GM21423 (cell line): ENCODE measurements at regions not wholly inside any gene's neighbourhood (a gene's known extent, or its start where the extent isn't known, plus 50 kb on each side); places are given as distances from the start of the nearest gene placed in this dataset.
A peak's percentile ranks its signal among the peaks of the same experiment; 100 is the strongest.
"Not testable (repeated sequence)": the region's sequence is repeated elsewhere in the genome, so short reads cannot be mapped to it uniquely, and the experiment has no call there.

ENCODE experiments used
- ATAC-seq: cut with Tn5 transposase; IDR thresholded peaks from one replicate; pipeline ENCODE4 v1.9.1; 2021; ENCODE audit warnings: mild to moderate bottlenecking, moderate library complexity; ENCODE audit not compliant: unreplicated experiment

DNA sequence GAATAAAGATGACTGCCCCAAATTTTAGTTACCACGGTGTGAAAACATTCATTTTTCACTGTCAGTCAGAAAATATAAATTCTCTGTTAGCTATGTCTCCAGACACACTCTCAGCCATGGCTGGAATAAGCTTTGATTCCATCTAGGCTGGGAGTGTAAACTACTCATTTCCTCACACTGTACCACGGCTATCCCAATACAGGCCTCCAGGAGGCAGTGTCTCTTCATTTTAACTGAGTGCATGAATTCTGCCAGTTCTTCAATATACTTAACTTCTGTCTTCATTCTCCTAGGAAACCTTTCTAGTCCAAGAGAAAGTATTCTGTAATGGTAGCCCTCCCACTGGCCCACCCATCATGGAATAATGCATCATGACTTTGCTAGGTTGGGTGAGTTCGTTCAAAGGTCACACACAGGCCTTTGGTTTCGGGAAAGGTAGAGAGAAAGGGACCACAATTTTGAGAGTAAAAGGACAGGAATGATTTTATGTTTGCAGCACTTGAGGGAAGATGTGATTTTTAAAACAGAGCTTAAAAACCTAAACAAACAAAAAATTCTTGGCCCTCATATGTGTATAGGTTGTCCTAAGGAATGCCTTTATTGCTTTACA, 381.1 kb downstream of the SEC23A start:
- ATAC-seq, result peak; percentile 81

DNA sequence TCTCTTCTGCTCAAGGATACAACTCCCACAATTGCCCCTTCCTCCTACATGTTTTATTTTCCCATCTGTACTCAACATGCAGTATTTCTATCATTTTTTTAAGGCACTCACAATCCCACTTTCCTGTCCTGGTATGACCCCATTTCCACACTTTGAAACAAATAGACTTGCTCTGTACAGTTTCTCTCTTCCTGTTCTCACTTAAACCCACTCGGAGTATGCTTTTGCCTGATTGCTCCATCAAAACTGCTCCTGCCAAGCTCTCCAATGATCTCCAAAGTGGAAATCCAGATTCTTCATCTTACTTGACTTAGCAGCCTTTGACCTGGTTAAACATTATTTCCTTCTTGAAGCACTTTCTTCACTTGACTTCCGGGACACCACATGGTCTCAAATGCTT, 384.5 kb downstream of the SEC23A start:
- no peak for ATAC-seq

DNA sequence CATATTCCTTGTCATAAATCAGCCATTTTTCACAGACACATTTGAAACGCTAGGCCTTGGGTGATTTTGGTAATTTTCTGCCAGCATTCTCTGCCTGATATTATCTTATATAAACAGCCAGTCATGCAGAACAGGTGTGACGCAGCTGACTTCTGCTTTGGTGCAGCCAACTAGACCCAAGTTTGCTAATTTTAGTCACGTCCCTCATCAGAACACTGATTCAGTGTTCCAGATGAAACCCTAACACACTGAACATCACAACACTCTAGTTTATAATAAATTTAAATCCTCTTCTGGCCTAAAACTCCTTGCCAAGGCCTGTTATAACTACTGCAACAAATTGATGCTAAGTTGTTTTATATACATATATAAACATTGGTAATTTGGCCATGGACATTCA, 386.1 kb downstream of the SEC23A start:
- no peak for ATAC-seq

DNA sequence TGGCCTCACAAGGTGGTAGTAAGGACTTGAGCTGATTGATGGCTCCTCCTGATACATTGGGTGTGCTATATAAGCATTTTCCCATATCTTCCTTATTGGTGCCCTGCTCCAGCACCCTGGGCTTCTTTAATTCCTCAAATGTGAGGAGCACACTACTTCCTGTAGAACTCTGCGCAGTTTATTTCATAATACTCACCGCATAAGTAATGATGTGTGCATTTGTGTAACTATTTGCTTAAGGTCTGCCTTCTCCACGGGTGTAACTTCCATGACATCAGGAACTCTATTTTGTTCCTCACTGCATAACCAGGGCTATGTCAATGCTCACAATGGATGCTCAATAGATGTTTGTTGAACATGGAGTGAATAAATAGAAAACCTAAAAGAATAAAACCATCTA, 392.2 kb downstream of the SEC23A start:
- no peak for ATAC-seq

DNA sequence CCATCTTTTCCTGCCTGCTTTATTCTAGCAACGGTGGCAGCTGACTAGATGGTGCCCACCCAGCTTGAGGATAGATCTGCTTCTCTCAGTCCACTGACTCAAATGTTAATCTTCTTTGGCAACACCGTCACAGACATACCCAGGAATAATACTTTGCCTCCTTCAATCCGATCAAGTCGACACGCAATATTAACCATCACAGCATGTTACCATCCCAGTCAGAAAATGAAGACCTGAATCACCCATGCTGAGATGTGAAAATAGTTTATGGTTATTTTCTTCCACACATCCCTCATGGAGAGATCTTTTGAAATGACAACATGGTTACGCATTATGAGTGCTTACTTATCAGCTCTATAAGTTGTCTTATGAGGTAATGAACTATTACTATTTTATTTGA, 392.8 kb downstream of the SEC23A start:
- no peak for ATAC-seq

DNA sequence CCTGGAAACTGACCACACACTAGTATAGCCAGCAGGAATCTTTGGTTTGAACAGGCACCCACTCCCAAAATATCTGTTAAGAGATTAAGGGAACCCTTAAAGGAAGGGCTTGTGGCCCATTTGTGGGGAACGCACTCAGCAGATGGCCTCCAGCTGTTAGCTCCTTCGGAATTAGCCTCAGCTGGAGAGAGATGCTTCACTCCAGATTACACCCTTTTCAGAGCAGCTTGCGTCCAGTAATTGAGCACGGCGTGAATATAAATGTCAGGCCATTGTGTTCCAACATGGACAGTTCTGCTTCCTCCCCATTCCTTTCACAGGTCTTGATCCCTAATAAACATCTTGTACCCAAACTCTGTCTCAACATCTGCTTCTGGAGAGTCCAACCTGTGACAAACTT, 397.8 kb downstream of the SEC23A start:
- ATAC-seq, result no peak

DNA sequence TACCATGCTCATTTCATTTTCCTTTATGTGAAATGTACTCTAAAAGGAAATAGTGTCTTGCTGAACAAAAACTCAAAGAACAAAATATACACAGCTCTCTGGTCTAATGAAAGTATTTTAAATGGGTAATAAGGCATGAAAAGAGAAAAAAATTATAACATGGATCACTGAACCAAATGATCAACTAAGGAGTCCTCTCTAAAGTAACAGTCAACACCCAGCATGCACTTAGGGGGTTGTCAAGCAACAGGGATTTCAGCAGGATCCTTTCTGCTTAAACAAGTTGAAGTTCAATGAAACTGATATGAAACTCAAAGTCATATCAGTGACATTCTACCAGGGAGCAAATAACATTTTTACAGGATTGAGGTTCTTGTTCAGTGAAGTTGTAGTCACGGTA, 398.8 kb downstream of the SEC23A start:
- ATAC-seq, result no peak

DNA sequence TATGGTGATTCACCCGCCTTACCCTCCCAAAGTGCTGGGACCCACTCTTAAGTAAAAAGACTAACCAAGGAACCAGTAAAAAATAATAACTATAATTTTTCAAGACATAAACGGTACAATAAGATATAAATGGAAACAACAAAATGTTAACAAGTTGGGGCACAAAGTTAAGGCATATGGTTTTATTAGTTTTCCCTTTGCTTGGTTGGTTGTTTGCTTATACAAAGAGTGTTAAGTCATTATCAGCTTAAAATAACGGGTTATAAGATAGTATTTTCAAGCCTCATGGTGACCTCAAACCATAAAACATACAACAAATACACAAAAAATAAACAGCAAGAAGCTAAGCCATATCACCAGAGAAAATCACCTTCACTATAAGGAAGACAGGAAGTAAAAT, 406.1 kb downstream of the SEC23A start:
- no peak for ATAC-seq

DNA sequence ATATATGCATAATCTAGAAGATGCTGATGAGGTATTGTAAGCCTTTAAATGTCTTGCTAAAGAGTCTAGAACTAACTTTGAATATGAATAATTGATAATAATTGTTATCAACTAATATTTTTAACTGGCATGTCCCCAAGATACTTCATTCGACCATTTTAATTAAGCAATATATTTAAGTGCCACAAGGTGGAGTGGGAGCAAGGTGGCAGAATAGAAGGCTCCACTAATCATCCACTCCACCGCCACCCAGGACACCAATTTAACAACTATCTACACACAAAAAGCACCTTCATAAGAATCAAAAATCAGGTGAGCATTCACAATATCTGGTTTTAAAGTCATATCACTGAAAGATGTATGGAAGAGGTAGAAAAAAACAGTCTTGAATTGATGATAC, 409.6 kb downstream of the SEC23A start:
- no peak for ATAC-seq

DNA sequence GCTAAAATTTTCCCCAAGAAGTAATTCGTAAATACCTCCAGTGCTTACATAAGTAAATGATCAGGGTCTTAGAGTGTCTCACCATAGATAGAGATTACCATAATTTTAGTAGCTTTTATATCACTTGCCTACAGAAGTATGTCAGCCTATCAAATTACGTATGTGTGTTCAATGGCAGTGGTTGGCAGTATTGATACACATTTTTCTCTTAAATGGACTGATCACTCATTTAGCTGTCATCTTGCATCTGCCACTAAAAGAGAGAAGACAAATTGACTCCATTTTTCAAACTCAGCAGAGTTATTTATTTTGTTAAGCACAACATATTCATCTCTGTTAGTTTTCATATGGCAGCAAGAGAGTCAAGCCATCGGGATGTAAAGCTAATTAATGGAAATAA, 413.1 kb upstream of the CLEC14A start:
- no peak for ATAC-seq

DNA sequence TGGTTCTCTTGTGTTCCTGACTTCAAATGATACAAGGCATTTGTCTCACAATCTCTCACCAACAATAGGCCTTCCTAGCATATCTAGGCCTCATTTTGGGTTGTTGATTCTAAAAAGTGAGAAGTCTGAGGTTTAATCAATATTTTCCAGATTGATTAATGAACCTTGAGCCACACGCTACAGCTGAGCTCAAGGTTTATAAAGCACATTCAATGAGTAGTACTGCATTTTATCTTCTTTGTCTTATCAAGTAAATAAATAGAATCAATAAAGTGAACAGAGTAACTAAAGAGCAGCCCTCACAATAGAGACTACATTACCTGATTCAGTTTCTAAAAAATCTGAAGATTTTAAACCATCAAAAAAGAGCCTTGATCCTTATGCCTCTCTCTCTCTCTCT, 407.5 kb upstream of the CLEC14A start:
- no peak for ATAC-seq

DNA sequence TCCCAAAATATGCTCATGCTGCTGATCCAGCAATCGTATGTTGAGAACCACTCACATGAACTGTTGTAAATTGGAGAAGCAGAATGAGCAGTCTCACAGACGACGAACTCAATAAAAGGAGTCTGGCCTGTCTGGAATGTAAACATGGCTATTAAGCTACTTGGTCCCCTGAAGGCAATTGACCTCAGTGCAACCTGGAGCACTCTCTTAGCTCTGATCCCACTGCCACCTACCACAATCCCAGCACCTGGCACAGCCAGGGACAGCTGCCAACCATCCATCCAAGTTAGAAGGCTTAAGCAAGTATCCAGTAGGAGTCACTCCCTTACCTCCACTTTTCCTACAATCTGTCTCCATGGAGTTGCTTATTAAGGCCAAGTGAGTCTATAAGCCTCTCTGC, 406.9 kb upstream of the CLEC14A start:
- ATAC-seq, result no peak

DNA sequence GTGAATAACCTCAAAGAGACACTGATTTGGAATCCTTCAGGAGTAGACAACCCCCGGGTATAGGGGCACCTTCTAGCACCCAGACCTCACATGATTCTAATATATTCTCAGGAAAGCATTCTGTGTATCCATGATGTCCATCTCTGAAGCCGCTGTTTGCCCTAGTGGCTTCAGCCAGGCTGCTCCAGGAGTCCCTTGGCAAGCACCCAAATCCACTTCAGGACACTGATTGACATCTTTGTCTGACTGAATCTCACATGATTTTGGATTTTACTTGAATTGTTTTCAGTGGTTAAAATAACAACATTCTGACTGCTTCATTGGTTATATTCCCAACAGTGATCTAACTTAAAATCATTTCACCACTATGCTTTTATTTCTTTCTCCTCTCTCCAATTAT, 390.5 kb upstream of the CLEC14A start:
- ATAC-seq, result no peak

DNA sequence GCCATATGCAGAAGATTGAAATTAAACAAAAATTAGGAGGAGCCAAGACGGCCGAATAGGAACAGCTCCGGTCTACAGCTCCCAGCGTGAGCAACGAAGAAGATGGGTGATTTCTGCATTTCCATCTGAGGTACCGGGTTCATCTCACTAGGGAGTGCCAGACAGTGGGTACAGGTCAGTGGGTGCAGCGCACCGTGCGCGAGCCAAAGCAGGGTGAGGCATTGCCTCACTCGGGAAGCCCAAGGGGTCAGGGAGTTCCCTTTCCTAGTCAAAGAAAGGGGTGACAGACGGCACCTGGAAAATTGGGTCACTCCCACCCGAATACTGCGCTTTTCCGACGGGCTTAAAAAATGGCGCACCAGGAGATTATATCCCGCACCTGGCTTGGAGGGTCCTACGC, 379.0 kb upstream of the CLEC14A start:
- ATAC-seq, result not testable (repeated sequence)

DNA sequence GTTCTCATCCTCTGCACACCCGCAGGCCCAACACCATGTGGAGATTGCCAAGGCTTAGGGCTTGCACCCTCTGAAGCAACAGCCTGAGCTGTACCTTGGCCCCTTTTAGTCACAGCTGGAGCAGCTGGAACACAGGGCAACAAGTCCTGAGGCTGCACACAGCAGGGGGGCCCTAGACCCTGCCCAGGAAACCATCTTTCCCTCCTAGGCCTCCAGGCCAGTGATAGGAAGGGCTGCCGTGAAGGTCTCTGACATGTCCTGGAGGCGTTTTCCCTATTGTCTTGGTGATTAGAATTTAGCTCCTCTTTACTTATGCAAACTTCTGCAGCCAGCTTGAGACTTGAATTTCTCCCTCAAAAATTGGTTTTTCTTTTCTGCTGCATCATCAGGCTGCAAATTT, 373.5 kb upstream of the CLEC14A start:
- ATAC-seq, result no peak

DNA sequence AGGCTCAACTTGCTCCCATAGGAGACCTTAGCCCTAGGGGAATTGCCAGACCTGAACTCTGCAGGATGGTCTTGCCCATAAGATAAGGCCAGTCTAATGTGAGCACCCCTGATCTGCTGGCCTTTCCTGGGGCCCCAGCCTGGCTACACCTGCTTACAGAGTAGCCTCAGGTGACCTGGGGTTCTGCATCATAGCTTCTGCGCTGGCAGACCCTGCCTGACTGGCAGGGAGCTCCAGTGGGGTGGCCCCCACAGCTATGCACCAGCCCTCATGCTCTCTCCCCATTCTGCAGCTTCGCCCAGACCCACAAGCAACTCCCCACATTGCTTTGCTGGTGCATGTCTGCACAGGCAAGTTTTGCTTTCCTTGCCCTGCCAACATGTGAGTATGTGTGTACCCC, 371.3 kb upstream of the CLEC14A start:
- no peak for ATAC-seq

DNA sequence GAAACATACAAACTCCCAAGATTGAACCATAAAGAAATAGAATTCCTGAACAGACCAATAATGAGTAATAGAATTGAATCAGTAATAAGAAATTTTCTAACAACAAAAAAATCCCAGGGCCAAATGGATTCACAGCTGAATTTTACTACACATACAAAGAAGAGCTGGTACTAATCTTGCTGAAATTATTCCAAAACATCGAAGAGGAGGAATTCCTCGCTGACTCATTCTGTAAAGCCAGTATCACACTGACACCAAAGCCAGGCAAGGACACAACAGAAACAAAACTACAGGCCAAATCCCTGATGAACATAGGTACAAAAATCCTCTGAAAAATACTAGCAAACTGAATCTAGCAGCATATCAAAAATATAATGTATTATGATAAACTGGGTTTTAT, 367.8 kb upstream of the CLEC14A start:
- ATAC-seq, result no peak

DNA sequence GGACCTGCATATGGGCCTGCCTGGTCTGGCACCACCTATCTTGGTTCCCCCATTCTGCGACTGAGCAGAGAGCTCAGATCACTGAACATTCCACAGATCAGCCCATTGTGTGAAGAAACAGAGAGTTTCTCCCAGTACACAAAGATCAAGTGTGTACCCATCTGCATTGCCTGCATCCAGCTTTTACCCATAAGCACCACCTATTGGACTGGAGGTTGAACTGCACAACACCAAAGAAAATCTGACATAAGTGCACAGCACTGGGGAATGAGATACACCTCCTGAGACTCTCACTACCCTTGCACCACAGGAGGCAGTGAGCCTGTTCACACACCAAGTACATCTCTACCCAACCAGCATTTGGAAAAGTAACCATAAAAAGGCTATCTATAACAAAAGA, 362.6 kb upstream of the CLEC14A start:
- ATAC-seq, result no peak

DNA sequence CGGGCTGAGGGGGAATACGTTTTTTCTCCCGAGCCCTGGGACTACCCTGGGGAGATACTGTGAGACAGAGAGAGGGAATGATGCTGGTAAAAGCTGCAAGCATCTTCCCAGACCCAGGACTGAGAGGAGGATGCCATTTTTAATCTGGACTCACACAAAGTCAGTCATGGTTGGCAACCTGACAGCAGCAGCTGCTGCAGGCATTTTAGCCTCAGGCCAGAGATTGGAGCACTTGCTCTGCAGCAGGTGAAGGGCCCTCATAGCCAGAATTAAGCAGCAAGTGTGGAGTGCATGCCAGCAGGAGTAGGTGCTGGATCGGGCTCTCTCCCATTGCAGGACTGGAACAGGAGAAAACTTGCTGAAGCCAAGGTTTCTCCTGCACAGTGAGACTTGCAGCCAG, 361.1 kb upstream of the CLEC14A start:
- no peak for ATAC-seq

DNA sequence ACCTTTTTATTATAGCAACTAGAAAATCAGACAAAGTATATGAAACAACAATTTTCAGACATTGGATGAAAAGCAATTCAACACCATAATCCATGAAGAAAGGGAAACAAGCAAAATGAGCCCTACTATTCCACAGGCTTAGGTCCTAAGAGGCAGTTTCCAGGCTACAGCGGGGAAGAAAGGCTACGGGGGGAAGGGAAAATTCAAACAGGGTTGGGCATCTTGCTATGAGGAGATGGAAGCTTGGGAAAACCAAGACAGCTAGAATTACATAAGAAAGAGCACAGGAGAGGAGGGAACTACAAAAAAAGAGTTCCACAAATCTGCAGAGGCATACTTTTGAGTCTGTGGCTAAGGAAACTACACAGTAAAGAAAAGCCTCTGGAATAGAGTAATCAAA, 356.0 kb upstream of the CLEC14A start:
- ATAC-seq, result no peak

DNA sequence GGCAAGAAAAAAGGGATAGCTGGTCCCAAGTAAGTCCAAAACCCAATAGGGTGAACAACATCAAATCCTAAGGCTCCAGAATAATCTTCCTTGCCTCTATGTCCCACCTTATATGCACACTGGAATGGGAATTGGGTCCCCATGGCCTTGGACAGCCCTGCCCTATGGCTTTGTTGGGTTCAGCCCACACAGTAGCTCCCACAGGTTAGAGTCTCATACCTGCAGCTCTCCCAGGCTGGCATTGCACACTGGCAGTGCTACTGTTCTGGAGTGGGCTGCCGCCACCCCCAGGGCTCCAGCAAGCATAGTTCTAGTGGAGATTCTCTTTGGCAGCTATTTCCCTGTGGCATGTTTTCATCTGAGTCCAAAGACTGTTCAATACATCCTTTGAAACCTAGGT, 352.4 kb upstream of the CLEC14A start:
- ATAC-seq, result no peak

DNA sequence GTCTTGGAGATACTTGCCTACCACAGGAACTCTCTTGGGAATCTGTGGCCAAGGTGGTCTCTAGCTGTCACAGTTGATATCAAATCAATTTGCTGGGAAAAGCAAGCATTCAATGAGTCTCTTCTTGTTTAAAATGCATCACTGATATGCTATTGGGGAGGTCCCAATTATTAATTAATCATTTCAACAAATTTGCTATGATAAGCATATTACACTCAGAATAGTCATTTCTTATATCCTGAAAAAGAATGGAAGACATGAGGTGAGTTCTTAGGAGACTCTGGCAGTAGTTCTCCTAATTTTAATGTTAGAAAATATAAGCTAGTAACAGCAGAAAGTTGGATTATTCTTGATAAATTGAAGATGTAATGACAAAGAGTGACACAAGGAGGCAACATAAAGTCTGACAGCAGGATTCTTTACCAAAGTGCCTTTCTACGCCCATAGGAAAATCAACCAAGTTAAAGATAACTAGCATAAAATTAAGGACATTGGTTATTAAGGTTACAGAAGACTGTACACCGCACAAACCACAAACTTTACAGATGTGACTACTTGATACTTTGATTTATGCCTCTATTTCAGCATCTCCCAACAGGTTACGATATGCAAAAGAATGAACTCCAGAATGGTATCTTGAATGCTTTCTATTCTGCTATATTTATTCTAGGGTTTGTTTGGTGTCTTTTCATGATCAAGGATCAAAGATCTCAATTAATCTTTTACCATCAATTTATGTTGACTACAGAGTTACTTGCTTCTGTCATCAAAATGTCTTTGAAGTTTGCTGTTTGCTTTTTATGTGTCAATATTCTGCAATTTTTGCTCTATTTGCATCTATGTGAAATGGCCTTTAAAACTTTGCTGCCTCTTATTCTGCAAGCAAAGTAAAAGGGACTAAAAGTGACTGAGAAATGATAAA, 349.6 kb upstream of the CLEC14A start:
- ATAC-seq, result no peak

DNA sequence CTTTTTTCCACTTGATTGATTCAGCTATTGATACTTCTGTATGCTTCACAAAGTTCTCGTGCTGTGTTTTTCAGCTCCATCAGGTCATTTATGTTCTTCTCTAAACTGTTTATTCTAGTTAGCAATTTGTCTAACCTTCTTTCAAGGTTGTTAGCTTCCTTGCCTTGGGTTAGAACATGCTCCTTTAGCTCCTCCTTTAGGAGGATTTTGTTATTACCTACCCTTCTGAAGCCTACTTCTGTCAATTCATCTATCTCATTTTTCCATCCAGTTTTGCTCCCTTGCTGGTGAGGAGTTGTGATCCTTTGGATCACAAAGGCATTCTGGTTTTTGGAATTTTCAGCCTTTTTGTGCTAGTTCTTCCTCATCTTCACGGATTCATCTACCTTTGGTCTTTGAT, 344.7 kb upstream of the CLEC14A start:
- not testable (repeated sequence) for ATAC-seq
